DND-41 (cell line): ENCODE measurements at regions not wholly inside any gene's neighbourhood (a gene's known extent, or its start where the extent isn't known, plus 50 kb on each side); places are given as distances from the start of the nearest gene placed in this dataset.

Experiments used
- ATAC-seq: fragments of 200-7000 bp; cut with Tn5 transposase; 3 replicates; pipeline ENCODE4 v1.9.1; 2021; ENCODE audit warnings: low read depth; ENCODE audit not compliant: insufficient read depth
- DNase-seq: peaks from one replicate; pipeline ENCODE4 v3.0.0-alpha.2; 2020
- H2AFZ ChIP-seq: 2 replicates; pipeline ENCODE4 v1.6.0; 2012; ENCODE audit warnings: low read depth, low read length
- H3K27ac ChIP-seq: 2 replicates; pipeline ENCODE4 v1.5.1; 2012; ENCODE audit warnings: low read length, inconsistent platforms
- H3K27me3 ChIP-seq: fragments of 200-600 bp; sonication (generic); 2 replicates; pipeline ENCODE4 v1.6.0; 2012; ENCODE audit warnings: low read length, mild to moderate bottlenecking, inconsistent platforms; ENCODE audit not compliant: insufficient read depth, poor library complexity
- H3K36me3 ChIP-seq: 2 replicates; pipeline ENCODE4 v1.5.1; 2012; ENCODE audit warnings: low read length, inconsistent platforms; ENCODE audit not compliant: insufficient read depth
- H3K4me1 ChIP-seq: 2 replicates; pipeline ENCODE4 v1.5.1; 2012; ENCODE audit warnings: mild to moderate bottlenecking, low read length; ENCODE audit not compliant: insufficient read depth
- H3K4me2 ChIP-seq: 2 replicates; pipeline ENCODE4 v1.6.0; 2012; ENCODE audit warnings: mild to moderate bottlenecking, moderate library complexity, low read length, inconsistent platforms; ENCODE audit not compliant: insufficient read depth
- H3K4me3 ChIP-seq, 2 experiments: fragments of 200-600 bp in 1 of 2; shearing (Covaris generic) in 1 of 2; 2 replicates each; pipeline ENCODE4 v1.5.1; 2012 to 2016; ENCODE audit warnings: inconsistent platforms in 2 of 2, low read length in 2 of 2, mild to moderate bottlenecking in 2 of 2, low read depth in 1 of 2, moderate library complexity in 1 of 2
- H3K79me2 ChIP-seq: 2 replicates; pipeline ENCODE4 v1.6.0; 2012; ENCODE audit warnings: low read length, inconsistent platforms; ENCODE audit not compliant: insufficient read depth
- H3K9ac ChIP-seq: 2 replicates; pipeline ENCODE4 v1.6.0; 2012; ENCODE audit warnings: low read depth, mild to moderate bottlenecking, inconsistent platforms, low read length, moderate library complexity
- H3K9me3 ChIP-seq: 2 replicates; pipeline ENCODE4 v1.5.1; 2012; ENCODE audit warnings: low read length, moderate library complexity, mild to moderate bottlenecking, inconsistent platforms; ENCODE audit not compliant: insufficient read depth, severe bottlenecking
- H4K20me1 ChIP-seq: 2 replicates; pipeline ENCODE4 v1.6.0; 2012; ENCODE audit warnings: low read length; ENCODE audit not compliant: insufficient read depth
- CTCF ChIP-seq: IDR thresholded peaks from 2 replicates; pipeline ENCODE4 v1.5.1; 2012; ENCODE audit warnings: borderline replicate concordance, low read length, moderate library complexity, mild to moderate bottlenecking; ENCODE audit not compliant: poor library complexity, severe bottlenecking; ENCODE audit errors: extremely low read depth
- EZH2 ChIP-seq: IDR thresholded peaks from 3 replicates; pipeline ENCODE4 v1.6.1; 2012; ENCODE audit warnings: borderline replicate concordance, low read depth, mild to moderate bottlenecking, moderate library complexity, low read length, inconsistent platforms; ENCODE audit not compliant: severe bottlenecking

DNA sequence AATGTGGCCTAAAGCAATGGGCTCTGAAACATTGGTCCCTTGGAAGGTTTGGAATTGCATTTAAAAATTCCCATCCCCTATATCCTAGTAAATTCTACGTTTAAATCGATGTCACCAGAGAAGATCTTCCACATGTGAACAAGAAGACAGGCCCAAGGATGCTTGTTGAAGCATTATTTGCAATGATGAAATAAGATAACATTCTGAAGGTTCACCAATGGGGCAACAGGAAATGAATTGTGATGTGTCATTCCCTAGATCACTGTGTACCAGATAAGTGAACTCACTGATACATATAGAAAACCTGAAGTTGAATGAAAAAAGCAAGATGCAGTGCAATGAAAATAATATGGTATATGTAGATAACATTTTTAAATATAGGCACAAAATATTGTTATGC is 464.3 kb upstream of the BTBD3 start:
- no peak overlapping the region for H3K4me3 ChIP-seq
- ATAC-seq = no peak
- no peak overlapping the region for H2AFZ ChIP-seq
- no peak overlapping the region for H3K4me2 ChIP-seq
- H3K36me3 ChIP-seq = no peaks in the 10 kb centered on the region
- H3K27me3 ChIP-seq = no peaks in the 10 kb centered on the region
- no peak overlapping the region for H3K27ac ChIP-seq
- H4K20me1 ChIP-seq = no peaks in the 10 kb centered on the region
- H3K9ac ChIP-seq = no peak overlapping the region
- DNase-seq = no peak
- H3K4me1 ChIP-seq = no peaks in the 10 kb centered on the region
- no peaks in the 10 kb centered on the region for H3K79me2 ChIP-seq
- no peaks in the 10 kb centered on the region for H3K9me3 ChIP-seq
- TF ChIP-seq CTCF = no peak
- no peak for TF ChIP-seq EZH2

DNA sequence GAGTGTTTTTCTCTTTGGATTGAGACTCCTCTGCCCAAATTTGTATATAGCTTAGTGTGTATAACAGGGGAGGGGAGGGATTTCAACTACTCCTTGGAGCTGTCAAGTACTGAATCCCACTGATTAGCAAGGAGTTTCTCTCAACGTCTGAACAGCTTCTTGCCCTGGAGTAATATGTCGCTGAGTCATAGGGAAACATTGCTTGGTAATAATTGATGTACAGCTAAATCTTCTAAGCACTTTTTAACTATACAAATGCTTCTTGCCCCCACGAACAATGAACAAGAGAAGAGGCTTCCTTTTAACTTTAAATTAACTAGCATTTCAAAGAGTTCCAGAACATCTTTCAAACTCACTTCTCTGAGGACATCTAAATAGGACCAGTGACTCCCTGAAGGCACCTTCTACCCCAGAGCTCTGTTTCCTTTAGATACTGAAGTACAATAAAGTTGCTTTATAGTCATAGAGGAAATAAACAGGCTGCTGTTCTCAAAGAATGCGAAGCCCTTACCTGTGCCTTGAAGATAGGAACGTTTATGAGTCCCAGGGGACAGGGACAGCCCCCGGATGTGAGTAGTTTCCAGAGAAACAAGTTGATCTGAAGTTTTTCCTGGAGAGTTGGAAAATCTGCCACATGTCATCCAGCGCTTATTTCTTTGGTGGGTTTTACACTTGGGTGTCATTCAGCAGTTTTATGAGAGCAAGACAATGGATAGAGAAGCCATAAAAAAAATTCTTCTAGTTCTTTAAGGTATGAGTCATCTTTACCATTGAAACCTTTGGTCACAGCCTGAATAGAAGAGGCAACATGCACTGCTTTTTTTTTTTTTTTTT is 462.5 kb upstream of the BTBD3 start:
- no peak overlapping the region for H3K4me2 ChIP-seq
- H3K4me3 ChIP-seq = no peak overlapping the region
- no peaks in the 10 kb centered on the region for H3K36me3 ChIP-seq
- no peak overlapping the region for H2AFZ ChIP-seq
- H3K27ac ChIP-seq = no peak overlapping the region
- DNase-seq (no peak), ATAC-seq (no peak)
- no peak for TF ChIP-seq EZH2
- H3K79me2 ChIP-seq = no peaks in the 10 kb centered on the region
- no peaks in the 10 kb centered on the region for H4K20me1 ChIP-seq
- H3K9ac ChIP-seq = no peak overlapping the region
- no peaks in the 10 kb centered on the region for H3K4me1 ChIP-seq
- H3K27me3 ChIP-seq = no peaks in the 10 kb centered on the region
- no peaks in the 10 kb centered on the region for H3K9me3 ChIP-seq

DNA sequence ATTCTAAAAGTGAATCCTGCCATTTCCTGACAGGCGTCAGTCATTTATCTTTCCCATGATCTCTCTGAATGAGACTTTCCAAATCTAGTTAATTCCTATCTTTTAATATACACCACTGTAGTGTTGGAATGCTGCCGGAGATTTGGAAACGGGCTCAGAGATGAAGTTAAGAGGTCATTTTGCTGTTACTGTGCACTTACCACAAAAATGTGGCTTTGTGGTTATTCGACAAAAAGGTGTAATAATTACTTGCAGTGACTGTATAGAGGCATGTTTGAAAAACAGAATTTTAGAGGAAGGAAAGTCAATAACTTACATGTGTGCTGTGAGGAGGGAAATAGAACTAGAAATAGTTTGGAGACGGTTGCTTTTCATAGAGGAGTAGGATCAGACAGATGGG is 460.2 kb upstream of the BTBD3 start:
- Histone ChIP-seq H2AFZ (no peak overlapping the region), H3K9me3 (no peaks in the 10 kb centered on the region), H3K9ac (no peak overlapping the region), H4K20me1 (no peaks in the 10 kb centered on the region), H3K4me1 (no peaks in the 10 kb centered on the region), H3K27ac (no peak overlapping the region), H3K4me3 (no peak overlapping the region), H3K27me3 (no peaks in the 10 kb centered on the region), H3K79me2 (no peaks in the 10 kb centered on the region), H3K4me2 (no peak overlapping the region), H3K36me3 (no peaks in the 10 kb centered on the region)
- DNase-seq (no peak), ATAC-seq (no peak)
- TF ChIP-seq EZH2 (no peak), CTCF (no peak)

DNA sequence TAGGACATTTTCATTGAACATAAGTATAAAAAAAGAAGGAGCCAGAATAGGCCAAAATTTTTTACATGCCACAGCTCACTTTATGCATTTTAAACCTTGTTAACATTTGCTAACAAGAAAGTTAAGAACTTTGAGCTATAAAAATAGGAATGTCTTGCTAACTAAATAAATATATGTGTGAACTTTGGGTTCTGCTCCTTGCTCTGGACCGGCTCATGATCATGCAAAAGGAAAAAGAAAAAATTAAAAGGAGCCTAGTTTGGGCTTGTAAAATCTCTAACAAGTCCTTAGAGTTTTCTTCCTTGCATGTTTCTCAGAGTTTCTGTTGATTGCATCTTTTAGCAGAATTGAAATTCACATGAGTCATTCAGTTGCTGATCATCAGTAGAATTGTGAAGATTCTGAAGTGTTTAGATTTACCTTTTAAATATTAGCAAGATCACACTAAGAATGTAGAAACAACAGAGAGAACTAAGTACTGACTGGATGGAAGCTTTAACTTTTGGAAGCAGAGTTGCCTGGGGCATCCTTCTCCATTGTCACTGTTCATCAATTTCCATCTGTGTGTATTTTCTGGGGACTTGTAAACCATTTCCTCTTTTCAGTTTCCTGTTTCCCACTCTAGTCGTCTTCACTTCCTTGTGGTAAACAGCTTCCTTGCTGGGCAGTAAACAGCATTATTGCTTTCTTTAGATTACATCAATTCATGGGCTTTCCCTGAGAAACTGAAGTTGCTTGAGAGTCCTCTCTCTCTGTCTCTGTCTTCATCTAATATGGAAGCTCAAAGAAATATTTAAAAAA is 458.4 kb upstream of the BTBD3 start:
- H3K9ac ChIP-seq = no peak overlapping the region
- DNase-seq = no peak
- no peaks in the 10 kb centered on the region for H4K20me1 ChIP-seq
- H2AFZ ChIP-seq = no peak overlapping the region
- no peaks in the 10 kb centered on the region for H3K79me2 ChIP-seq
- H3K4me2 ChIP-seq = no peak overlapping the region
- no peak for TF ChIP-seq EZH2
- no peak for TF ChIP-seq CTCF
- no peaks in the 10 kb centered on the region for H3K4me1 ChIP-seq
- no peaks in the 10 kb centered on the region for H3K27me3 ChIP-seq
- H3K36me3 ChIP-seq = no peaks in the 10 kb centered on the region
- no peaks in the 10 kb centered on the region for H3K9me3 ChIP-seq
- no peak overlapping the region for H3K4me3 ChIP-seq
- ATAC-seq = no peak
- H3K27ac ChIP-seq = no peak overlapping the region
